VCaP (cell line): ENCODE measurements at regions not wholly inside any gene's neighbourhood (a gene's known extent, or its start where the extent isn't known, plus 50 kb on each side); places are given as distances from the start of the nearest gene placed in this dataset.

Experiments
- H3K27ac ChIP-seq: fragments of 450-650 bp; 2 replicates; pipeline ENCODE4 v1.5.1; 2017
- TF ChIP-seq, protein P1 (sequence below): fragments of 450-650 bp; conservative IDR thresholded peaks from 2 replicates; pipeline ENCODE4 v1.5.1; 2017; ENCODE audit warnings: mild to moderate bottlenecking, moderate library complexity

DNA sequence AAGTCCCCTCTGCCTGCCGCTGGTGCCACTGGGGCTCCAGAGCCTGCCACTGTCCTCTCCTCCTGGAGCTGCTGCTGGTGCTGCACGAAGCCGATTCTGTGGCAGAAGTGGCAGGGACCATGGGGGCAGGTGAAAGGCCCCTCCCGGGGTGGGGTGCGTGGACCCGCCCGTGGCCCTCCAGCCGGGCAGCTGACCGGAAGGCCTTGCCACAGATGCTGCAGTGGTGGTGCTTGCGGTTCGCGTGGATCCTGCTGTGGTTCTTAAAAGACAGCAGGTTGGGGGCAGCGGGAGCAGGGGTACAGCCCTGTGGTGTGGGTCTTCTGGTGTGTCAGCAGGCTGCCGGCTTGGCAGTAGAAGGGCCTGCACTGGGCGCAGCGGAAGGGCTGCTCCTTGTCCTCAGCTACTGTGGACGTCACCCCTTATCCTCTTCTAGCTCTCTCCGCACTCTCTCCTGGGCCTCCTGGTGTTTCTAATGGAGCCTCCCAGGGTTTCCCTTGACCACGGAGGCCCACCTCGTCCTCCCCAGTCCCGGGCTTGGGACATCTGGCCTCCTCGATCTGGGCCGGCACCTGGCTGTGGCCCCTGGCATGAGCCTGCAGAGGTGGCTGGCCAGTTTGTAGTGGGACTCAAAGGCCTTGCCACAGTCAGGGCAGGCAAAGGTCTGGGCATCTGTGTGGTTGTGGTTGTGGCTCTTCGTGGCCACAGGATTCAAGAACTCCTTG is 380.4 kb downstream of the OLFM4 start:
- H3K27ac ChIP-seq = no peak overlapping the region
- TF ChIP-seq, protein P1, sequence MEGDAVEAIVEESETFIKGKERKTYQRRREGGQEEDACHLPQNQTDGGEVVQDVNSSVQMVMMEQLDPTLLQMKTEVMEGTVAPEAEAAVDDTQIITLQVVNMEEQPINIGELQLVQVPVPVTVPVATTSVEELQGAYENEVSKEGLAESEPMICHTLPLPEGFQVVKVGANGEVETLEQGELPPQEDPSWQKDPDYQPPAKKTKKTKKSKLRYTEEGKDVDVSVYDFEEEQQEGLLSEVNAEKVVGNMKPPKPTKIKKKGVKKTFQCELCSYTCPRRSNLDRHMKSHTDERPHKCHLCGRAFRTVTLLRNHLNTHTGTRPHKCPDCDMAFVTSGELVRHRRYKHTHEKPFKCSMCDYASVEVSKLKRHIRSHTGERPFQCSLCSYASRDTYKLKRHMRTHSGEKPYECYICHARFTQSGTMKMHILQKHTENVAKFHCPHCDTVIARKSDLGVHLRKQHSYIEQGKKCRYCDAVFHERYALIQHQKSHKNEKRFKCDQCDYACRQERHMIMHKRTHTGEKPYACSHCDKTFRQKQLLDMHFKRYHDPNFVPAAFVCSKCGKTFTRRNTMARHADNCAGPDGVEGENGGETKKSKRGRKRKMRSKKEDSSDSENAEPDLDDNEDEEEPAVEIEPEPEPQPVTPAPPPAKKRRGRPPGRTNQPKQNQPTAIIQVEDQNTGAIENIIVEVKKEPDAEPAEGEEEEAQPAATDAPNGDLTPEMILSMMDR = no peak

DNA sequence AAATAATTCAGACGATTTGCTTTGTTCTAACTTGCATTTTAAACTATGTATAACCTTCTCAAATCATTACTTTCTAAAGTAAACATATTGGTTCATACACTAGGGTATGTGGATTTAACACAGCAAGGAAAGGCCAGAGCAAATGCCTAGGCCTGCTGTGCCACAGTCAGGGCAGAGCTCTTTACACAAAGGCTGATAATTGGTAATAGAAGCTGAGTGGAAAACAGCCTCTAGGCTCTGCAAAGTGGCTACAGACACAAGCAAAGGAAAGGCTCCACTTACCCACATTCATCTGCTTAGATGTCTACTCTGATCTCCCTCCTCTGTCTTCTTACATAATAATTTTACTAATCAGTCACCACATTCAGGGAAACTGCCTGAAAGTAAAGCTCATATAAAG is 382.9 kb downstream of the OLFM4 start:
- H3K27ac ChIP-seq = no peak overlapping the region
- TF ChIP-seq, protein P1 = peak; percentile 6; the same call in 1 of the 2 replicates

DNA sequence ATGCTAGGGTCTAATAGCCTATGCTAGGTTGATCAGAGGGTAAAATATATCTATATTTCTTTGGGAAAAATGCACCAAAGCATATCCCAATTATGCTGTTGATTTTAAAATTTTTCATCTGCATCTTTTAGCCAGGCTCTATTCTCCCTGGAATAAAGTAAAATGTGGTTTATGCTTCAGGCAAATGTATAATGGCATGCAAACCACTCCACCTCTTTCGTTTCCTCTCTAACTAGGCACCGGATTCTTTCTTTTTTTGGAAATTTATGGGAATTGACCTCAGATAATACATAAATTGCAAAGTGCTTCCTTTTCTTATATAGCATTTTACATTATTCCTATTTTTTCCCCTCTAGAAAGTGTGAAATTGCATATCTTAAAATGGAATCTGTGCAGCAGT is 386.5 kb downstream of the OLFM4 start:
- TF ChIP-seq, protein P1 = no peak
- H3K27ac ChIP-seq = no peak overlapping the region

DNA sequence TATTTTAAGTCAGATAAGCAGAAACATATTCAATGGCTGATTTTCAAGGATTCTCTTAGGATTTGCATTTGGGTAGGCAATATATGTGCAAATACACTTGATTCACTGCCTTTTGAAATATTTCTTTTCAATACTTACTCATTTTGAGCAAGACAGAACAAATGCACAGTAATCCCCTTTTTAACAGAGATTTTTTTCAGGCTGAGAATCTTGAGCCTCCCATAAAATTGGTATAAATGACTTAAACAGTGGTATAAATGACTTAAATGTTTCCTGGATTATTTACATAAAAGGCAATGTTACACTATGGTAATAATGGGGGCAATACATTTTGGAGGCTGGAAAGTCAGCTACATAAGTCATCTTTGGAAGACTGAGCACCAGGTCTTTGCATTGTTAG is 389.0 kb downstream of the OLFM4 start:
- TF ChIP-seq, protein P1 = no peak
- no peak overlapping the region for H3K27ac ChIP-seq

DNA sequence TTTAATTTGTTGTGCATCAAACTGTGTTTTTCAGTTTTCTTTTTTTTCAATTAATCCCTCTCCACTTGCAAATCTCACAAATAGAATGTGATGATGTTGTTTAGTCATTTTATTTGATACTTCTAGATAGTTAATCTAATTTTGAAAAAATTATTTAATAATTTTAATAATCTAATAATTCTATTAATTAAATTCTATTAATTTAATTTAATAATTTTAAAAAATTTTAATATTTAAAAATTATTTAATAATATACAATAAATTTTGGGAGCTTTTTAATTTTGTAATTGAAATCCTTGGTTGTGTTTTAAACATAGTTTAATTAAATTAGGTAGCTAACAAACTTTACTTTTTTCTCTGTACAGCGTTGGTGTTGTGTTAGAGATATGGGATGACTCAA is 393.8 kb downstream of the OLFM4 start:
- TF ChIP-seq, protein P1 = no peak
- H3K27ac ChIP-seq = no peak overlapping the region

DNA sequence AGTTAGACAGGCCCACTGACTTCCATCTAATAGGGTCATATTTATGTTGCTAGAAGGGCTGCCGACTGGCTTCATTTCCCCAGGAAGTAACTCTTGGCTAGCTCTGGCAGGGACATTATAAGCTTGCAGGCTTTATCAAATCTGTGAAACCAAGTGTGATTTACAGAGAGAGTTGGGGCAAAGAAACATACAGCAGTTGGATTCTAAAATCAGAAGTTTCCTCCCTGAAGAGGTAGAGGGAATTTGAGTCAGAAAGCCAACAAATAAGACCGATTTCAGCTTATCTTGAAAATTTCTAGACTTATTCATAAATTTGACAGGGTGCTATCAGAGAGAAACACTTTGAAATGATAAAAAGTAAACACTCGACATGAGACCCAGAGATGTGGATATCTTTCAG is 407.8 kb downstream of the OLFM4 start:
- no peak overlapping the region for H3K27ac ChIP-seq
- TF ChIP-seq, protein P1 = no peak

DNA sequence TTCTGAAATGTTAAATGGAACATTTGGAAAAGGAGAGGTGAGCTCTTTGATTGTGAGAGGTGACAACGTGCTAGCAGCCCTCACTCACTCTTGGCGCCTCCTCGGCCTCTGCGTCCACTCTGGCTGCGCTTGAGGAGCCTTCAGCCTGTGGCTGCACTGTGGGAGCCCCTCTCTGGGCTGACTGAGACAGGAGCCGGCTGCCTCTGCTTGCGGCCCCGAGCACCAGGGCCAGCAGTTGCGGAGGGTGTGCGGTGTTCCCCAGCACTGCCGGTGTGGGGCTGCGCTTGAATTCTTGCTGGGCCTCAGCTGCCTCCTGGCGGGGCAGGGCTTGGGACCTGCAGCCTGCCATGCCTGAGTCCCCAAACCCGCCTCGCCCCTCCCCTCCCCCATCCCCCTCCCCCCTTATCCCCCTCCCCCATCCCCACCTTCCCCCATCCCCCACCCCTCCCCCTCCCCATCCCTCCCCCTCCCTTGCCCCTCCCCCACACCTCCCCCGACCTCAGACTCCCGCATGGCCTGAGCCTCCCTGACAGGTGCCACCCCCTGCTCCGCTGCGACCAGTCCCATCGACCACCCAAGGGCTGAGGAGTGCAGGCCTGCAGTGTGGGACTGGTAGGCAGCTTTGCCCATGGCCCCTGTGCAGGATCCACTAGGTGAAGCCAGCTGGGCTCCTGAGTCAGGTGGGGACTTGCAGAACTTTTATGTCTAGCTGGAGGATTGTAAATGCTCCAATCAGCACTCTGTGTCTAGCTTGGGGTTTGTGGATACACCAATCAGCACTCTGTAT is 411.0 kb downstream of the OLFM4 start:
- TF ChIP-seq, protein P1 = no peak
- H3K27ac ChIP-seq = no peak overlapping the region
